GM19395 (cell line): ENCODE measurements at regions not wholly inside any gene's neighbourhood (a gene's known extent, or its start where the extent isn't known, plus 50 kb on each side); places are given as distances from the start of the nearest gene placed in this dataset.

Experiments
- ATAC-seq: cut with Tn5 transposase; IDR thresholded peaks from one replicate; pipeline ENCODE4 v1.9.1; 2021; ENCODE audit warnings: mild to moderate bottlenecking, moderate library complexity; ENCODE audit not compliant: unreplicated experiment

GRCh38 chr13:103130146-103130545 lies 63.9 kb upstream of the SLC10A2 start:
- peak; percentile 9 for ATAC-seq
